ENCODE measurements at regions not wholly inside any gene's neighbourhood (a gene's known extent, or its start where the extent isn't known, plus 50 kb on each side); places are given as distances from the start of the nearest gene placed in this dataset.

DNA sequence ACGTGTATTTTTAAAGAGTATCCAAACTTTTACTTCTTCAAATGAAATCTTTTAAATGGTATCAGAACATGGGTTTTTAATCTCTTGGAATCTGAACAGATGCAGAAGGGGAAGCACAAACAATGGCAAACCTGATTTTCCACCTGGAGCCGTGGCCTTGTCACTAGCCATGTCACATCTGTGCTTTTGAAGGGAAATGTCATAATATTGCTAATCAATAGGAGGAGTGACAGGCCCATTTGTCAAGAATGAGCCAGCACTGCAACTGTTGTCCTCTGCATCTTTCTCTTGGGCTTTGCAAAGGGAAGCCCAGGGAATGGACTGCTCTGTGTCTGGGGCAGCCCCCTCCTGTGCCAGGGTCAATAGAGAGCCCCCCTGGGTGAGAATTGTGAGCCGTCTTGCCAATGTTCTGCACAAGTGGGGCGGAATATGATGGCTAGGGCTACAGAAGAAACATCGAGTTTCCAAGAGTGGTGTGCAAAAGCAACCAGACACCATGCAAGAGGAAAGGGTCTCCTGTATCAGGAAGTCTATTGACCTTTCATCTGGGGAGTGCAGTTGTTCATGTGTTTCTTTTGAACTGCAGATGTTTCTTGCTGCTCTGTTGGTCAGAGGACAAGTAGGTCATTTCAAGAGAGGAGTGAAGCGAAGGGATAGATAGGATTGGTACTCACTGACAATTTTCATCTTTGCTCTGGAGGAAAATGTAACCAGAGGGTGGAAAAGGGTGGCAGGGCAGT lies 181.8 kb upstream of the NPVF start:
- 73% methylated on average over 5 of the region's 6 CpGs for WGBS (ENCODE audit: insufficient coverage)
- no peak for ATAC-seq (replicated peaks in 1 of 4)
- no peak overlapping the region for H3K4me3 Mint-ChIP-seq
- H3K27me3 ChIP-seq (replicated peaks in 1 of 2; ENCODE audit: control insufficient read depth in 2 of 2, extremely low read depth in 1 of 2, insufficient read depth in 2 of 2, low read length in 1 of 2), result no peaks in the 10 kb centered on the region
- H3K27me3 Mint-ChIP-seq, result peaks cover 10 to 19% of the 10 kb centered on the region in 2 donors
- no peak for DNase-seq
- H3K36me3 Mint-ChIP-seq, result no peaks in the 10 kb centered on the region
- no peak overlapping the region for H3K27ac ChIP-seq (ENCODE audit: low read length)
- H3K9me3 Mint-ChIP-seq, result no peaks in the 10 kb centered on the region
- CTCF ChIA-PET, result no interaction called here
- no peak overlapping the region for H3K4me3 ChIP-seq (ENCODE audit: control insufficient read depth in 1 of 2, extremely low read depth in 1 of 2, low read length in 1 of 2)
- H3K9me3 ChIP-seq, result no peaks in the 10 kb centered on the region
- POLR2A ChIA-PET, result no interaction called here
- H3K36me3 ChIP-seq (ENCODE audit: control insufficient read depth in 2 of 2, extremely low read depth in 1 of 2, insufficient read depth in 1 of 2, low read length in 1 of 2), result no peaks in the 10 kb centered on the region
- H3K27ac Mint-ChIP-seq, result no peak overlapping the region
- no peaks in the 10 kb centered on the region for H3K4me1 ChIP-seq (ENCODE audit: control insufficient read depth in 1 of 2, extremely low read depth in 1 of 2, insufficient read depth in 2 of 2, low read length in 2 of 2)
- H3K4me1 Mint-ChIP-seq, result no peaks in the 10 kb centered on the region

DNA sequence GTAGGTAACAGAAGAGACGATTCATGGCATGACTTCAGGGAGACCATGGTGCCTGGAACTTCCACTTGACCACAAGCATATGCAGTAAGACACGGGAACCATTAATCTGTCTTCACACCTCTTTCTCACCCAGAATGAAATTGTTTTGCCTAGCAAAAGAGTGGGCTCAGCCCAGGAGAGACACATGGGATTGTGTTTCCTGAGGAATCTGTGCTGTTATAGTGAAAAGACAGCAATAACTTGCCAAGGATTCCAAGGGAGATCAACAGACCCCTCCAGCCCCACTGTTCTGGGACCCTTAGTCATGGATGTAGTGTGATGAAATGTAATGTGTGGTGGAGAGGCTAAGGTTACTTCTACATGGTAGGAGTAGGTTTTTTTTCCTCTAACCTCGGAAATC lies 192.5 kb upstream of the NPVF start:
- POLR2A ChIA-PET, result no interaction called here
- no CpG with 5 or more reads among the region's 3 CpGs for WGBS (ENCODE audit: insufficient coverage)
- peaks cover 0 to 3% of the 10 kb centered on the region in 2 experiments for H3K27me3 ChIP-seq (replicated peaks in 1 of 2; ENCODE audit: control insufficient read depth in 2 of 2, extremely low read depth in 1 of 2, insufficient read depth in 2 of 2, low read length in 1 of 2)

DNA sequence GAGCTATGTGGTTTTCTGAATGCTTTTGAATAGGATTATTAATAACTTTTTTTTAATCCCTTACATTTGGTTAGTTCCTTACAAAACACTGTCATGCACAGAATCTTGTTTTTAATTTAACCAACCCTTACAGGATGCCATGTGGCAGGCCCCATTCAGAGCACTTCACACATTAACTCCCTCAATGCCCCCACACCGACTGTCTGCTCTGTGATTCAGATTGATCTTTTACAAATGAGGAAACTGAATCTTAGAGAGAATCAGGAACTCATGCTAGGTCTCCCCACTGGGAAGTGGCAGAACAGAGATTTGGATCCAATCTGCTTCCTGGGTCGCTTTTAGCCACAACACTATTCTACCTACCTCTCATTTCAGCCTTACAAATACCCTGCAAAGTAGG lies 195.8 kb upstream of the NPVF start:
- Mint-ChIP-seq H3K4me3 (no peak overlapping the region), H3K4me1 (peaks cover 0 to 4% (median 0%) of the 10 kb centered on the region in 3 donors), H3K27me3 (peaks cover 3 to 7% of the 10 kb centered on the region in 2 donors), H3K27ac (no peak overlapping the region), H3K9me3 (no peaks in the 10 kb centered on the region), H3K36me3 (no peaks in the 10 kb centered on the region)
- Histone ChIP-seq H3K4me1 (ENCODE audit: control insufficient read depth in 1 of 2, extremely low read depth in 1 of 2, insufficient read depth in 2 of 2, low read length in 2 of 2) (no peaks in the 10 kb centered on the region), H3K27ac (ENCODE audit: low read length) (no peak overlapping the region), H3K4me3 (ENCODE audit: control insufficient read depth in 1 of 2, extremely low read depth in 1 of 2, low read length in 1 of 2) (no peak overlapping the region), H3K36me3 (ENCODE audit: control insufficient read depth in 2 of 2, extremely low read depth in 1 of 2, insufficient read depth in 1 of 2, low read length in 1 of 2) (no peaks in the 10 kb centered on the region), H3K9me3 (no peaks in the 10 kb centered on the region), H3K27me3 (replicated peaks in 1 of 2; ENCODE audit: control insufficient read depth in 2 of 2, extremely low read depth in 1 of 2, insufficient read depth in 2 of 2, low read length in 1 of 2) (peaks cover 0 to 3% of the 10 kb centered on the region in 2 experiments)
- DNase-seq, result no peak
- CTCF ChIA-PET, result no interaction called here
- POLR2A ChIA-PET, result no interaction called here
- no peak for ATAC-seq (replicated peaks in 1 of 4)
- no CpG with 5 or more reads among the region's 2 CpGs for WGBS (ENCODE audit: insufficient coverage)

More for the DNA sequence above, 192.5 kb upstream of the NPVF start:
- Mint-ChIP-seq H3K27me3 (peaks cover 3 to 11% of the 10 kb centered on the region in 2 donors), H3K36me3 (no peaks in the 10 kb centered on the region), H3K9me3 (no peaks in the 10 kb centered on the region), H3K4me1 (no peaks in the 10 kb centered on the region), H3K4me3 (no peak overlapping the region), H3K27ac (no peak overlapping the region)
- Histone ChIP-seq H3K36me3 (ENCODE audit: control insufficient read depth in 2 of 2, extremely low read depth in 1 of 2, insufficient read depth in 1 of 2, low read length in 1 of 2) (no peaks in the 10 kb centered on the region), H3K4me1 (ENCODE audit: control insufficient read depth in 1 of 2, extremely low read depth in 1 of 2, insufficient read depth in 2 of 2, low read length in 2 of 2) (no peaks in the 10 kb centered on the region), H3K4me3 (ENCODE audit: control insufficient read depth in 1 of 2, extremely low read depth in 1 of 2, low read length in 1 of 2) (no peak overlapping the region), H3K9me3 (no peaks in the 10 kb centered on the region), H3K27ac (ENCODE audit: low read length) (no peak overlapping the region)
- ATAC-seq (replicated peaks in 1 of 4) (no peak), DNase-seq (no peak)
- CTCF ChIA-PET, result no interaction called here

DNA sequence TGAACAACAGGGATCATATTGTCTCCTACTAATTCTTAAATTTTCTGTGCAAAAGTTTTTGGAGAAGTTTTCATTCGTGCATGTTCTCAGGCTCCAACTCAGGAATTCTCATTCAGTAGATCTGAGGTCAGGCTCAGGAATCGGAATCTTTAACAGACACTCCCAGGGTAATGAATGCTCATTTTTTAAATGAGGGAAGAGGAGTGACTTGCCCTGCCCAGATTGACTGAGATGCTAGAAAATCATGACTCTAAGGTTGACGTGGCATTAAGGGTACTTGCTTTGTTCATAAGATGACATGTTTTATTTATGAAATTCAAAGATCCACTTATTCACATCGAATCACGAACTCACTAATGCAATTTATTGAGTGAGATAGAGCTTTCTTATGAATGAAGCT lies 196.6 kb upstream of the NPVF start:
- WGBS (ENCODE audit: insufficient coverage), result 50% methylated on average over 1 of the region's 5 CpGs

DNA sequence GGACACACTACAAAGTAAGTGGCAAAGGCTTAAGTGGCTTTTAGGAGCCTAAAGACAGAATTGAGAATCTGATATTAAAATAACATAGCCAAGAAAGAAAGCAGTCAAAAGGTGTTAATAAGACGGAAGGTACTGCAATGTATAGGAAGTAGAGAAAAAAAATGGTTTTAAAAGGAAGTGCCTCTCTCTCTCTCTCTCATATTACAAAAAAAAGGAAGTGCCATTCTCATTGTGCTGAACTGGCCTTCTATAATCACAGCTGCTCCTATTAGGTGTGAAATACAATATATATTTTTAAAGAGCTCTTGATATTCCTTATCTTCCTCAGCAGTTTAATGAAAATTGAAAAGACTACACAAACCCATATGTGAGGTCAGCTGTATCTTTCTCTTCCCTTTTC lies 199.4 kb upstream of the NPVF start:
- Histone ChIP-seq H3K9me3 (no peaks in the 10 kb centered on the region), H3K4me1 (ENCODE audit: control insufficient read depth in 1 of 2, extremely low read depth in 1 of 2, insufficient read depth in 2 of 2, low read length in 2 of 2) (no peaks in the 10 kb centered on the region), H3K4me3 (ENCODE audit: control insufficient read depth in 1 of 2, extremely low read depth in 1 of 2, low read length in 1 of 2) (no peak overlapping the region), H3K27ac (ENCODE audit: low read length) (no peak overlapping the region), H3K27me3 (replicated peaks in 1 of 2; ENCODE audit: control insufficient read depth in 2 of 2, extremely low read depth in 1 of 2, insufficient read depth in 2 of 2, low read length in 1 of 2) (no peaks in the 10 kb centered on the region), H3K36me3 (ENCODE audit: control insufficient read depth in 2 of 2, extremely low read depth in 1 of 2, insufficient read depth in 1 of 2, low read length in 1 of 2) (no peaks in the 10 kb centered on the region)
- no peak overlapping the region for H3K4me3 Mint-ChIP-seq
- H3K36me3 Mint-ChIP-seq, result no peaks in the 10 kb centered on the region
- WGBS (ENCODE audit: insufficient coverage), result no CpG with 5 or more reads among the region's 1 CpG
- peaks cover 0 to 4% (median 0%) of the 10 kb centered on the region in 3 donors for H3K4me1 Mint-ChIP-seq
- ChIA-PET CTCF (interaction anchor here in 1 of 2 donors (0.7 kb wide), 1 partner anchor 76 kb away, joined by 3 read pairs; no protein-coding TSS in a partner anchor), POLR2A (no interaction called here)
- H3K27me3 Mint-ChIP-seq, result peaks cover 0 to 3% of the 10 kb centered on the region in 2 donors
- DNase-seq (no peak), ATAC-seq (replicated peaks in 1 of 4) (no peak)
- no peaks in the 10 kb centered on the region for H3K9me3 Mint-ChIP-seq
- no peak overlapping the region for H3K27ac Mint-ChIP-seq

More for the DNA sequence above, 196.6 kb upstream of the NPVF start:
- ChIA-PET CTCF (no interaction called here), POLR2A (no interaction called here)
- H3K36me3 ChIP-seq (ENCODE audit: control insufficient read depth in 2 of 2, extremely low read depth in 1 of 2, insufficient read depth in 1 of 2, low read length in 1 of 2), result no peaks in the 10 kb centered on the region
- H3K9me3 Mint-ChIP-seq, result no peaks in the 10 kb centered on the region
- no peaks in the 10 kb centered on the region for H3K36me3 Mint-ChIP-seq
- H3K27me3 ChIP-seq (replicated peaks in 1 of 2; ENCODE audit: control insufficient read depth in 2 of 2, extremely low read depth in 1 of 2, insufficient read depth in 2 of 2, low read length in 1 of 2), result peaks cover 0 to 3% of the 10 kb centered on the region in 2 experiments
- ATAC-seq (replicated peaks in 1 of 4) (no peak), DNase-seq (no peak)
- no peak overlapping the region for H3K27ac ChIP-seq (ENCODE audit: low read length)
- H3K4me1 ChIP-seq (ENCODE audit: control insufficient read depth in 1 of 2, extremely low read depth in 1 of 2, insufficient read depth in 2 of 2, low read length in 2 of 2), result no peaks in the 10 kb centered on the region
- no peak overlapping the region for H3K4me3 Mint-ChIP-seq
- no peak overlapping the region for H3K27ac Mint-ChIP-seq
- H3K27me3 Mint-ChIP-seq, result peaks cover 0 to 3% of the 10 kb centered on the region in 2 donors
- no peaks in the 10 kb centered on the region for H3K9me3 ChIP-seq
- H3K4me3 ChIP-seq (ENCODE audit: control insufficient read depth in 1 of 2, extremely low read depth in 1 of 2, low read length in 1 of 2), result no peak overlapping the region
- peaks cover 0 to 4% (median 0%) of the 10 kb centered on the region in 3 donors for H3K4me1 Mint-ChIP-seq

DNA sequence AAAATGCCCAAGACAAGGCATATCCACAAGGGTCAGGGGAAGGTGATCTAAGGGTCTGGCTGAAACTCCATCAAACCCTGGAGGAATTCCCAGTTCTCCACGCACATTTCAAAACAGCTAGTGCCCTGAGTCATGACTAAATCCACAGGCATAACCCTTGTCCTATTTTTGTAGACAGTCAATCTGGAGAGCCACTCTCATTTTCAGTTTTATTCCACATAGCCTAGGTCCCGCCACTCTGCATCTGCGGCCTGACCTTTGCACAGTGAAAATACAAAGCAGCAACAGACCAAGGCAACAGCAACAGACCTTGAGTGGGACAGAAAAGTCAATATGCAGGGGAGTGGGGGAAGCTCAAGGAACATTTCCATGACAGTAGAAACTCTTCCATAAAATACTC lies 201.4 kb upstream of the NPVF start:
- no peaks in the 10 kb centered on the region for H3K9me3 ChIP-seq
- Mint-ChIP-seq H3K27me3 (peaks cover 2 to 5% of the 10 kb centered on the region in 2 donors), H3K36me3 (no peaks in the 10 kb centered on the region), H3K4me1 (peaks cover 0 to 4% (median 0%) of the 10 kb centered on the region in 3 donors), H3K4me3 (no peak overlapping the region), H3K9me3 (no peaks in the 10 kb centered on the region), H3K27ac (no peak overlapping the region)
- no peaks in the 10 kb centered on the region for H3K36me3 ChIP-seq (ENCODE audit: control insufficient read depth in 2 of 2, extremely low read depth in 1 of 2, insufficient read depth in 1 of 2, low read length in 1 of 2)
- no peaks in the 10 kb centered on the region for H3K27me3 ChIP-seq (replicated peaks in 1 of 2; ENCODE audit: control insufficient read depth in 2 of 2, extremely low read depth in 1 of 2, insufficient read depth in 2 of 2, low read length in 1 of 2)
- no peak overlapping the region for H3K27ac ChIP-seq (ENCODE audit: low read length)
- H3K4me1 ChIP-seq (ENCODE audit: control insufficient read depth in 1 of 2, extremely low read depth in 1 of 2, insufficient read depth in 2 of 2, low read length in 2 of 2), result no peaks in the 10 kb centered on the region
- ChIA-PET POLR2A (no interaction called here), CTCF (no interaction called here)
- DNase-seq (no peak), ATAC-seq (replicated peaks in 1 of 4) (no peak)
- H3K4me3 ChIP-seq (ENCODE audit: control insufficient read depth in 1 of 2, extremely low read depth in 1 of 2, low read length in 1 of 2), result no peak overlapping the region
- 67% methylated on average over 1 of the region's 3 CpGs for WGBS (ENCODE audit: insufficient coverage)
